Mesenteric fat pad (tissue), 1 donor: ENCODE measurements at regions not wholly inside any gene's neighbourhood (a gene's known extent, or its start where the extent isn't known, plus 50 kb on each side); places are given as distances from the start of the nearest gene placed in this dataset.

ENCODE experiments used
- DNase-seq: peaks from one replicate; pipeline ENCODE4 v3.0.0-alpha.2; 2020; ENCODE audit warnings: low spot score
- donor health status: DM: yes; HTN: yes; CAD: no.

- no peak for DNase-seq
These were observed 1117.0 kb upstream of the LRRTM3 start for GRCh38 chr10:65808687-65809333.

- no peak for DNase-seq
These were observed 1113.8 kb upstream of the LRRTM3 start for GRCh38 chr10:65811931-65812525.

GRCh38 chr10:65816536-65816935 is 1109.3 kb upstream of the LRRTM3 start:
- DNase-seq = no peak

- DNase-seq = no peak
These were observed 1106.8 kb upstream of the LRRTM3 start for GRCh38 chr10:65818990-65819389.

- no peak for DNase-seq
These were observed 1098.5 kb upstream of the LRRTM3 start for GRCh38 chr10:65827359-65827758.

- DNase-seq = no peak
These were observed 1087.0 kb upstream of the LRRTM3 start for GRCh38 chr10:65838811-65839210.

GRCh38 chr10:65843203-65843602 is 1082.6 kb upstream of the LRRTM3 start:
- DNase-seq = no peak

GRCh38 chr10:65845916-65846315 is 1079.9 kb upstream of the LRRTM3 start:
- DNase-seq = no peak

- DNase-seq = no peak
These were observed 1079.3 kb upstream of the LRRTM3 start for GRCh38 chr10:65846541-65846940.

GRCh38 chr10:65846949-65847348 is 1078.9 kb upstream of the LRRTM3 start:
- DNase-seq = no peak

GRCh38 chr10:65847436-65848230 is 1078.2 kb upstream of the LRRTM3 start:
- no peak for DNase-seq

GRCh38 chr10:65858841-65859240 is 1067.0 kb upstream of the LRRTM3 start:
- no peak for DNase-seq

- no peak for DNase-seq
These were observed 1064.6 kb upstream of the LRRTM3 start for GRCh38 chr10:65861249-65861648.
